Subcutaneous abdominal adipose tissue (tissue), 5 donors: ENCODE measurements at regions not wholly inside any gene's neighbourhood (a gene's known extent, or its start where the extent isn't known, plus 50 kb on each side); places are given as distances from the start of the nearest gene placed in this dataset.

Experiments used
- H3K27ac ChIP-seq: one replicate; pipeline ENCODE4 v1.7.0; 2013; ENCODE audit warnings: low read depth, mild to moderate bottlenecking, inconsistent platforms, low read length, moderate library complexity
- H3K27me3 ChIP-seq, 5 donors: one replicate each; pipeline ENCODE4 v1.7.0; 2013; ENCODE audit warnings: low read length in 5 of 5, inconsistent platforms in 1 of 5; ENCODE audit not compliant: control insufficient read depth in 5 of 5, insufficient read depth in 4 of 5
- H3K36me3 ChIP-seq, 5 donors: one replicate each; pipeline ENCODE4 v1.7.0; 2013; ENCODE audit warnings: low read length in 5 of 5; ENCODE audit not compliant: control insufficient read depth in 5 of 5, insufficient read depth in 5 of 5
- H3K4me1 ChIP-seq, 5 donors: one replicate each; pipeline ENCODE4 v1.7.0; 2013; ENCODE audit warnings: low read length in 5 of 5, mild to moderate bottlenecking in 3 of 5, moderate library complexity in 1 of 5; ENCODE audit not compliant: control insufficient read depth in 5 of 5, insufficient read depth in 5 of 5
- H3K4me3 ChIP-seq, 5 donors: one replicate each; pipeline ENCODE4 v1.7.0; 2013; ENCODE audit warnings: low read length in 5 of 5, low read depth in 1 of 5
- H3K9ac ChIP-seq, 5 donors: one replicate each; pipeline ENCODE4 v1.7.0; 2013; ENCODE audit warnings: low read length in 5 of 5, mild to moderate bottlenecking in 4 of 5, moderate library complexity in 3 of 5
- H3K9me3 ChIP-seq, 5 donors: one replicate each; pipeline ENCODE4 v1.7.0; 2013; ENCODE audit warnings: low read length in 5 of 5; ENCODE audit not compliant: control insufficient read depth in 5 of 5
- donor health status: healthy.
- donor health status: healthy.
- donor health status: healthy.
- donor health status: healthy.
- donor health status: healthy.

DNA sequence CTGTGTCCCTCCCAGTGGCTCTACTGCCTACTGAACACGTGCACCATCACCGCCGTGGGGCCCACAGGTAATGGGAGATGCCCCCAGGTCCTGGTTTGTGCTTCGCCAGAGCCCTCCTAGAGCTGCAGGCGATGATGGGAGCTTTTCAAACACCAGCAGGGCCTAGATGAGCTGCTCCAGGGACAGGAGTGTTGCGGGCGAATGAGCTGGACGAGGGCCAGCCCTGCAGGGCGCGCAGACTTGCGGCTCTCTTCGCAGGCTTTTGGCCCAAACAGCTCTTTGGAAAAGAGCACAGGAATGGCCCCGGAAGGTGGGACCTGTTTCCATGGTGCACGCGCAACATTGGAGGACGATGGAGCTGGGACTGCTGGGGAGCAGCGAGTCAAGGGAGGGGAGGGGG, 409.3 kb upstream of the SULF2 start:
- H3K4me1 ChIP-seq: peaks cover 0 to 5% (median 0%) of the 10 kb centered on the region in 5 donors
- H3K4me3 ChIP-seq: no peak overlapping the region
- H3K9me3 ChIP-seq: no peaks in the 10 kb centered on the region
- peaks cover 3 to 22% (median 4%) of the 10 kb centered on the region in 5 donors for H3K27me3 ChIP-seq
- no peaks in the 10 kb centered on the region for H3K36me3 ChIP-seq
- no peak overlapping the region for H3K9ac ChIP-seq
- H3K27ac ChIP-seq: no peak overlapping the region

GRCh38 chr20:48193627-48194425, 408.5 kb upstream of the SULF2 start:
- no peak overlapping the region for H3K4me3 ChIP-seq
- no peaks in the 10 kb centered on the region for H3K9me3 ChIP-seq

GRCh38 chr20:48192109-48192508, 406.8 kb upstream of the SULF2 start:
- Histone ChIP-seq H3K9ac (no peak overlapping the region), H3K4me1 (peaks cover 0 to 2% (median 0%) of the 10 kb centered on the region in 5 donors), H3K27me3 (peaks cover 0 to 12% (median 3%) of the 10 kb centered on the region in 5 donors), H3K9me3 (no peaks in the 10 kb centered on the region), H3K36me3 (no peaks in the 10 kb centered on the region), H3K27ac (no peak overlapping the region), H3K4me3 (no peak overlapping the region)

More at GRCh38 chr20:48193627-48194425, 408.5 kb upstream of the SULF2 start:
- H3K27ac ChIP-seq: no peak overlapping the region
- H3K36me3 ChIP-seq: no peaks in the 10 kb centered on the region
- no peak overlapping the region for H3K9ac ChIP-seq
- peaks cover 3 to 21% (median 4%) of the 10 kb centered on the region in 5 donors for H3K27me3 ChIP-seq
- H3K4me1 ChIP-seq: peaks cover 0 to 5% (median 0%) of the 10 kb centered on the region in 5 donors

- Histone ChIP-seq H3K9ac (no peak overlapping the region), H3K4me3 (no peak overlapping the region), H3K27ac (no peak overlapping the region), H3K4me1 (no peaks in the 10 kb centered on the region), H3K27me3 (peaks cover 0 to 7% (median 3%) of the 10 kb centered on the region in 5 donors), H3K36me3 (no peaks in the 10 kb centered on the region), H3K9me3 (no peaks in the 10 kb centered on the region)
These were observed 405.9 kb upstream of the SULF2 start for GRCh38 chr20:48191200-48191599.

DNA sequence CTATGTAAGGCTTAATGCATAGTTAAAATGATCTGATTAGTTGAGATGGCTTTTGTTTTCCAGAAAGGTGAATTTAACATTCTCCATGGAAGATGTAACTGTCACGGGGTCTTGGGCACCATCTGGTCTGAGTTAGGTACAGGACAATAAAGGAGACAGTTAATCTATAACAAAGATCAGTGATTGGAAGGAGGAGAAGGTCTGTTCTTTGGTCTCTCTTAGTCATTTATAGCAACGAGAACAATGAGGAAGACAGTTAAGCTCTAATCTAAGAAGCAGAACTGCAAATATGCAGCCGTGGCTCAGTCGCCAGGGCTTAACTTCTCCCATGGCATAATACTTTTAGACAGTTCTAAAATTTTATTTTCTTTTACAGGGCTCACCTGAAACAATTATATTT, 405.5 kb upstream of the SULF2 start:
- no peaks in the 10 kb centered on the region for H3K4me1 ChIP-seq
- H3K9ac ChIP-seq: no peak overlapping the region
- H3K27me3 ChIP-seq: peaks cover 0 to 5% (median 2%) of the 10 kb centered on the region in 5 donors
- no peak overlapping the region for H3K27ac ChIP-seq
- H3K4me3 ChIP-seq: no peak overlapping the region
- no peaks in the 10 kb centered on the region for H3K9me3 ChIP-seq
- H3K36me3 ChIP-seq: no peaks in the 10 kb centered on the region

DNA sequence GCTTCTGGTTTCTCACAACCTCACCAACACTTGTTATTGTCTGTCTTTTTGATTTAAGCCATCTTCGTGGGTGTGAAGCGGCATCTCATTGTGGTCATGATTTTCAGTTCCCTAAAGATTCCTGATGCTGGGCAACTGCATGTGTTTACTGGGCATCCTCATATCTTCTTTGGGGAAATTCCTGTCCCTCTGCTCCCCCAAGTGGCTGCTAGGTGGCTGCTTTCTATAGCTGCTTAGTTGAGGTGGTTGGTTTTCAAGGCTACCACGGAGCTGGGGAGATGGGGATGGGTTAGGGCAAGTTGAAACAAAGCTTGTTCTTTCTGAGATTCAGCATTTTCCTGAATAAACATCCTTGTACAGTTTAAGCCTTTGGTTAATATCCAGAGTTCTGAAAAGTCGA, 403.9 kb upstream of the SULF2 start:
- H3K36me3 ChIP-seq: no peaks in the 10 kb centered on the region
- peaks cover 0 to 3% (median 0%) of the 10 kb centered on the region in 5 donors for H3K27me3 ChIP-seq
- no peak overlapping the region for H3K27ac ChIP-seq
- H3K9ac ChIP-seq: no peak overlapping the region
- no peaks in the 10 kb centered on the region for H3K9me3 ChIP-seq
- no peaks in the 10 kb centered on the region for H3K4me1 ChIP-seq
- H3K4me3 ChIP-seq: no peak overlapping the region

DNA sequence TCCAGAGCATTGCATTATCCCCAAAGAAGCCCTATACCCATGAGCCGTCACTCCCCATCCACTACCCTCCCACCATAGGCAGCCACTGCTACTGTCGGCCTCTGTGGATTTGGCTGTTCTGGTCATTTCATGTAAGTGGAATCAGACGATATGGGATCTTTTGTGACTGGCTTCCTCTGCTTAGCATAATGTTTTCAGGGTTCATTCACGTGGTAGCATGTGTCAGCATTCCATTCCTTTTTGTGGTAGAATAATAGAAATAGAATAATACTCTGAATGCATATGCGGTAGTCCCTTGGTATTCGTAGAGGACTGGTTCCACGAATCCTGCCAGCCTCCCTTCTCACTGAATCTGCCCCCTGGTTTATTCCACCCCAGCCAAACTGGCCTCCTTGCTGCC, 402.6 kb upstream of the SULF2 start:
- H3K36me3 ChIP-seq: no peaks in the 10 kb centered on the region
- no peaks in the 10 kb centered on the region for H3K9me3 ChIP-seq
- H3K9ac ChIP-seq: no peak overlapping the region
- no peaks in the 10 kb centered on the region for H3K4me1 ChIP-seq
- peaks cover 0 to 3% (median 0%) of the 10 kb centered on the region in 5 donors for H3K27me3 ChIP-seq
- H3K27ac ChIP-seq: no peak overlapping the region
- no peak overlapping the region for H3K4me3 ChIP-seq

DNA sequence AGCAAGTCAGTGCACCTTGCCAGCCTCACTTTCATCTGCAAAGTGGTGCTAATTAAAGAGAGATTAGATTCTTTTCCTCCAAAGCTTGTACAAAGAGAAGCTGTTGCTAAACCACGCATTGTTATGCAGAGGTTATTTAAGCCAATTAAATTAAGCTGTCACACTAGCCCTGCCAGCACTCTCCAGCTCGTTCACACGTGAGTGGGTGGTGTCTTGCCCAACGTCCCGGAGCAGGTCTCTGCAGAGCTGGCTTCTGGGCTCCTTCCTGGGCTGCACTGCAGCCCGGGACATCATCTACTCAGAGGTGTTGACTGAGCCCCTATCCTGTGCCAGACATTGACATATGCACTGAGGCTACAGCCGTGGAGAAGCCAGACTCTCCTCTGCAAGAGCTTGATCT, 401.6 kb upstream of the SULF2 start:
- H3K4me3 ChIP-seq: no peak overlapping the region
- H3K36me3 ChIP-seq: no peaks in the 10 kb centered on the region
- H3K27me3 ChIP-seq: peaks cover 0 to 3% (median 0%) of the 10 kb centered on the region in 5 donors
- H3K27ac ChIP-seq: no peak overlapping the region
- no peak overlapping the region for H3K9ac ChIP-seq
- H3K4me1 ChIP-seq: no peaks in the 10 kb centered on the region
- H3K9me3 ChIP-seq: no peaks in the 10 kb centered on the region

GRCh38 chr20:48186447-48186846, 401.2 kb upstream of the SULF2 start:
- H3K27ac ChIP-seq: no peak overlapping the region
- H3K36me3 ChIP-seq: no peaks in the 10 kb centered on the region
- no peak overlapping the region for H3K9ac ChIP-seq
- peaks cover 0 to 3% (median 0%) of the 10 kb centered on the region in 5 donors for H3K27me3 ChIP-seq
- no peaks in the 10 kb centered on the region for H3K4me1 ChIP-seq
- no peak overlapping the region for H3K4me3 ChIP-seq
- H3K9me3 ChIP-seq: no peaks in the 10 kb centered on the region

DNA sequence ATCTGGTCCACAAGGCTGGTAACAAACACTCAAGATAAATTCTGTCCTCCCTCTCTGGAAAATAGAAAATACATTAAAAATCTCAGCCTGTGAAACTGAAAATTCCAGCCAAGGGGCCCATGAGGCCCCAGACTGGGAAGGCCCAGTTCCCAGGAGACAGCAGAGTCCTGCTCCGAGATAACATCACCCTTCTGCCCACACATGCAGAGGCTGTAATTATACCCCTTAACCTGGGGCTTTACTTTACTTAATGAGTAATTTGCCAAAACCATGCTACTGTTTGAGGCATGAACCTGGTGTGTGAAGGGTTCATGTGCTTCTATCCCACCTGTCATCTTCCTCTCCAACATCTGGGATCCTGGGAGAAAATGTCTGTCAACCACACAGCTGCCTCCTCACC, 398.9 kb upstream of the SULF2 start:
- Histone ChIP-seq H3K4me1 (no peaks in the 10 kb centered on the region), H3K9me3 (no peaks in the 10 kb centered on the region), H3K9ac (no peak overlapping the region), H3K27ac (no peak overlapping the region), H3K36me3 (no peaks in the 10 kb centered on the region), H3K27me3 (peaks cover 0 to 3% (median 0%) of the 10 kb centered on the region in 5 donors), H3K4me3 (no peak overlapping the region)
